Breast epithelium (tissue), 4 donors: ENCODE measurements at regions not wholly inside any gene's neighbourhood (a gene's known extent, or its start where the extent isn't known, plus 50 kb on each side); places are given as distances from the start of the nearest gene placed in this dataset.

ENCODE experiments used
- DNase-seq, 2 donors: peaks; one replicate each; pipeline ENCODE4 v3.0.0-alpha.2; 2019; ENCODE audit warnings: low spot score in 2 of 2
- H3K27ac ChIP-seq, 2 donors: fragments of 200-600 bp; sonication (generic) in 1 of 2; one replicate each; pipeline ENCODE4 v1.5.1; 2016 to 2019; ENCODE audit warnings: mild to moderate bottlenecking in 1 of 2
- H3K27me3 ChIP-seq, 2 donors: fragments of 200-600 bp; sonication (generic) in 1 of 2; one replicate each; pipeline versions ENCODE4 v1.5.1 to v1.6.0; 2017 to 2019; ENCODE audit warnings: control low read depth in 1 of 2, mild to moderate bottlenecking in 1 of 2
- H3K36me3 ChIP-seq: fragments of 200-600 bp; one replicate; pipeline ENCODE4 v1.5.1; 2019
- H3K4me1 ChIP-seq, 2 donors: fragments of 200-600 bp; sonication (generic); one replicate each; pipeline ENCODE4 v1.5.1; 2016 to 2019; ENCODE audit warnings: control low read depth in 1 of 2
- H3K4me3 ChIP-seq, 3 donors: fragments of 200-600 bp; sonication (generic); 1 replicate in 2 of 3; 2 replicates in 1 of 3; pipeline ENCODE4 v1.5.1; 2016 to 2019; ENCODE audit warnings: mild to moderate bottlenecking in 3 of 3, moderate library complexity in 2 of 3
- H3K9me3 ChIP-seq, 2 donors: fragments of 200-600 bp; sonication (generic) in 1 of 2; one replicate each; pipeline ENCODE4 v1.5.1; 2016 to 2019; ENCODE audit warnings: control low read depth in 1 of 2
- POLR2A ChIP-seq: fragments of 450-650 bp; IDR thresholded peaks from one replicate; pipeline ENCODE4 v1.6.1; 2016; ENCODE audit warnings: antibody characterized with exemption, mild to moderate bottlenecking, moderate library complexity
- POLR2AphosphoS5 ChIP-seq, 3 donors: sonication (generic); formaldehyde crosslinking; IDR thresholded peaks; one replicate each; pipeline ENCODE4 v1.6.1; 2017; ENCODE audit warnings: antibody characterized with exemption in 3 of 3
- intact Hi-C: fragments of 100-400 bp; cut with DNase I; formaldehyde crosslinking; loops from one replicate; pipeline ENCODE4 v1.15.1; 2023; ENCODE audit warnings: low total_unique reads
- TF ChIP-seq, protein P1 (sequence below), 3 donors: fragments of 450-650 bp; IDR thresholded peaks; one replicate each; pipeline ENCODE4 v1.5.1; 2016 to 2017; ENCODE audit warnings: antibody characterized with exemption in 3 of 3, mild to moderate bottlenecking in 3 of 3, moderate library complexity in 3 of 3

DNA sequence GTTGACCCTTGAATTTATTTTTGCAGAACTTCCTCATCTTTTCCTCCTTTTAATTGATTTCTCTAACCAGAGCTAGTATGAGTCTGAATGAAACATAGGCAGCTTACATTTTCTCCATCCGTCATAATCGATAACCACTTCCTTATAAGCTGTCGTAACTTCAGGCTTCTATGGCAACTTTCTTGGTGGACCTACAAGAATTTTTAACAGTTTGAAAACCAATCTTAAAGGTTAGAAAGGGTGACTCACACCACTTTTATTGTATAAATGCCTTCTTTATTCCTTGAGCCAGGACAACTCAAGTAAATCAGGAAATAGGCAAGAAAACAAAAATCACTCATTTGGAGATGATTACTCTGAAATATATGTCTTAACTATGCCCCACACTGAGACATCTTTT is 105.7 kb upstream of the KL start:
- H3K4me3 ChIP-seq: no peak overlapping the region
- intact Hi-C loops: no loop called here
- no peak overlapping the region for H3K27ac ChIP-seq
- H3K36me3 ChIP-seq: no peaks in the 10 kb centered on the region
- no peak for DNase-seq
- H3K4me1 ChIP-seq: no peaks in the 10 kb centered on the region
- TF ChIP-seq, protein P1, sequence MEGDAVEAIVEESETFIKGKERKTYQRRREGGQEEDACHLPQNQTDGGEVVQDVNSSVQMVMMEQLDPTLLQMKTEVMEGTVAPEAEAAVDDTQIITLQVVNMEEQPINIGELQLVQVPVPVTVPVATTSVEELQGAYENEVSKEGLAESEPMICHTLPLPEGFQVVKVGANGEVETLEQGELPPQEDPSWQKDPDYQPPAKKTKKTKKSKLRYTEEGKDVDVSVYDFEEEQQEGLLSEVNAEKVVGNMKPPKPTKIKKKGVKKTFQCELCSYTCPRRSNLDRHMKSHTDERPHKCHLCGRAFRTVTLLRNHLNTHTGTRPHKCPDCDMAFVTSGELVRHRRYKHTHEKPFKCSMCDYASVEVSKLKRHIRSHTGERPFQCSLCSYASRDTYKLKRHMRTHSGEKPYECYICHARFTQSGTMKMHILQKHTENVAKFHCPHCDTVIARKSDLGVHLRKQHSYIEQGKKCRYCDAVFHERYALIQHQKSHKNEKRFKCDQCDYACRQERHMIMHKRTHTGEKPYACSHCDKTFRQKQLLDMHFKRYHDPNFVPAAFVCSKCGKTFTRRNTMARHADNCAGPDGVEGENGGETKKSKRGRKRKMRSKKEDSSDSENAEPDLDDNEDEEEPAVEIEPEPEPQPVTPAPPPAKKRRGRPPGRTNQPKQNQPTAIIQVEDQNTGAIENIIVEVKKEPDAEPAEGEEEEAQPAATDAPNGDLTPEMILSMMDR (IDR thresholded peaks at IDR 0.05): no peak
- no peak for TF ChIP-seq POLR2AphosphoS5 (IDR thresholded peaks at IDR 0.05)
- no peak for TF ChIP-seq POLR2A
- H3K9me3 ChIP-seq: no peaks in the 10 kb centered on the region
- H3K27me3 ChIP-seq: no peaks in the 10 kb centered on the region

DNA sequence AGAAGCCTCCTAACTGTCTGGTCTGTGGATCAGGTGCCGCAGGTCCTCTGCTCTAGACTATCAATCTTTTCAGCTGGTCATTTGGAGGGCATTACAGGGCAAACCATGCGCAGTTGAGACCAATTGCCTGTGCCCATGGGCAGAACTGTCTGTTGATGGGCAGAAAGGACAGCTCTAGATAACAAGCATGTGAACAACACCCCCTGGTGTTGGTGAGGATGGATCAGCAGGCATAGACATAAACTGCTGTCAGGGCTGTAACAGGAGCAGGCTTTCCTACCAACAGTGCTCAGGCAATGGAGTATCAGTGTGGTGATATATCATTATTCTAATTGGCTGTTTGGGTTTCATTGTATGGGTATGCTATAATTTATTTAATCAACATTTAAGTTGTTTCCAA is 104.7 kb upstream of the KL start:
- Histone ChIP-seq H3K27ac (no peak overlapping the region), H3K4me1 (no peaks in the 10 kb centered on the region), H3K4me3 (no peak overlapping the region), H3K9me3 (peaks cover 0 to under 1% of the 10 kb centered on the region in 2 donors), H3K36me3 (no peaks in the 10 kb centered on the region), H3K27me3 (no peaks in the 10 kb centered on the region)
- no peak for DNase-seq
- TF ChIP-seq POLR2A: no peak
- TF ChIP-seq, protein P1 (IDR thresholded peaks at IDR 0.05): peak in 1 of 3 donors; percentile 16
- intact Hi-C loops: no loop called here

DNA sequence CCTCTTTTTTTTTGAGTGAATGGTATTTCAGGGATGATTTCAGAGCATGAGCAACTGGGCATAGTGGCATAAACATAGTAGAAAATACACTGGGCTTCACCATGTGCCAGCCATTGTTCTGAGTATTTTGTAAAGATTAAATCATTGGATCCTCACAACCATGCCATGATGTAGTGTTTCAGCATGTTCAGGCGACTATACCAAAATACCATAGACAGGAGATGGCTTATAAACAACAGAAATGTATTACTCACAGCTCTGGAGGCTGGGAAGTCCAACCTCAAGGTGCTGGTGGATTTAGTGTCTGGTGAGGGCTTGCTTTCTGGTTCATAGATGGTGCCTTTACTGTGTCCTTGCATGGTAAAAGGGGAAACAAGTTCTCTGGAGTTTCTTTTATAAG is 101.5 kb upstream of the KL start:
- no peaks in the 10 kb centered on the region for H3K36me3 ChIP-seq
- intact Hi-C loops: no loop called here
- no peak overlapping the region for H3K4me3 ChIP-seq
- no peak overlapping the region for H3K27ac ChIP-seq
- peaks cover 0 to 5% of the 10 kb centered on the region in 2 donors for H3K9me3 ChIP-seq
- TF ChIP-seq, protein P1 (IDR thresholded peaks at IDR 0.05): no peak
- TF ChIP-seq POLR2A: no peak
- TF ChIP-seq POLR2AphosphoS5 (IDR thresholded peaks at IDR 0.05): no peak
- no peaks in the 10 kb centered on the region for H3K27me3 ChIP-seq
- H3K4me1 ChIP-seq: no peaks in the 10 kb centered on the region
- no peak for DNase-seq

DNA sequence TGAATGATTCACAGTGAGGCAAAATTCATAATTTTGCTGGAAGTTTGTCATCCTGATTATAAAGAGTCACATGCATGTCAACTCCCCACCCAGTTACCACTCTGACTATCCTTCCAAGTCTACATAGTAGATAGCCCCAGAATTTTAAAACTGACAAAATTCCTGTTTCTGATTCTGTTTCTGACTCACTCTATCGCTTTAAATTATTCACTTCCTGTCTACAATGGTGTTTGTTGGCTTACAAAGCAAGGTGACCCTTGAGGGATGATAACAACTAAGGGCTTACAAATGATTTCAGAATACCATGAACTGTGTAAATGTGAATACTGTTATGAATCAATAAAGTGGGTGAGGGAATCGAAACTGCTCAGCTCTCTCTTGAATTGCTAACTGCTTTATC is 98.7 kb upstream of the KL start:
- no peak for TF ChIP-seq POLR2A
- H3K27me3 ChIP-seq: no peaks in the 10 kb centered on the region
- intact Hi-C loops: no loop called here
- no peaks in the 10 kb centered on the region for H3K4me1 ChIP-seq
- no peak overlapping the region for H3K27ac ChIP-seq
- no peak overlapping the region for H3K4me3 ChIP-seq
- no peaks in the 10 kb centered on the region for H3K36me3 ChIP-seq
- no peak for DNase-seq
- H3K9me3 ChIP-seq: peaks cover 0 to 5% of the 10 kb centered on the region in 2 donors

DNA sequence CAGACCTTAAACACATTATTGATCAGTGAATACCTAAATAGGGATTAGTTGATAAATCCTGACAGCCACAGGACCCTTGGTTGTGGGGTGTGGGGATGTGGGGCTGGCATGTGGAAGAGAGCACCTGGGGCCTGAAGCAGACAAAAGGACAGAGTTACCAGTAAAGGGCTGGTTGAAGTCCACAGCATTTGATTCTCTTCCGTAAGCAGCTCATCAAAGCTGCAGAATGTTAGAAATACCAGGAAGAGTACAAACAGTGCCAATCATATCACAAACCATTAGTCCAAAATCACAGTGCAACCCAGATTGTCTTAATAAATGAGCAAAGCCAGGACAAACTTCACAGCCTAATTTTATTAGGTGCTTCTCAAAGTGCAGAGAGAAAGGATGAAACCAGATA is 92.5 kb upstream of the KL start:
- Histone ChIP-seq H3K4me3 (no peak overlapping the region), H3K27me3 (no peaks in the 10 kb centered on the region), H3K9me3 (no peaks in the 10 kb centered on the region), H3K36me3 (no peaks in the 10 kb centered on the region), H3K4me1 (no peaks in the 10 kb centered on the region), H3K27ac (no peak overlapping the region)
- intact Hi-C loops: no loop called here
- DNase-seq: no peak
- no peak for TF ChIP-seq POLR2A
- TF ChIP-seq, protein P1 (IDR thresholded peaks at IDR 0.05): no peak
- no peak for TF ChIP-seq POLR2AphosphoS5 (IDR thresholded peaks at IDR 0.05)

DNA sequence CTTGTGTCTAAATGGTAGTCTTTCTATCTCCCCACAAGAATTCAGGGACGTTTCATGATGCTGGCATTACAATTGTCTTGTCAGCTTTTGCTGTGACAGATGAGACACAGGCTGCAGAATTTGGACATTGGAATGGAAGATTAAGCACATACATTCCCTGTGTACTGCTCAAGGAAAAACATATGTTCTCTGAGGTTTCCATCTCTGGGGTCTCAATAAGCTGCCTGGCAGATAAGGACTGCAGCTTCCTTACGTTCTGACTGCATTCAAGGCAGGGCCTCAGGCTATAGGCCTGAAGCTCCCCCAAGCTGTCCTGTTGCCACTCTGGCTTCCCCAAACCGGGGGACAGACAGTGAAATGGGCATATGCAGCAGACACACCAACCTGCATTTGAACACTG is 91.3 kb upstream of the KL start:
- Histone ChIP-seq H3K27me3 (no peaks in the 10 kb centered on the region), H3K4me3 (no peak overlapping the region), H3K27ac (no peak overlapping the region), H3K36me3 (no peaks in the 10 kb centered on the region), H3K9me3 (no peaks in the 10 kb centered on the region), H3K4me1 (no peaks in the 10 kb centered on the region)
- intact Hi-C loops: no loop called here
- TF ChIP-seq, protein P1 (IDR thresholded peaks at IDR 0.05): no peak
- TF ChIP-seq POLR2AphosphoS5 (IDR thresholded peaks at IDR 0.05) (no peak), POLR2A (no peak)
- no peak for DNase-seq
